DND-41 (cell line): ENCODE measurements at regions not wholly inside any gene's neighbourhood (a gene's known extent, or its start where the extent isn't known, plus 50 kb on each side); places are given as distances from the start of the nearest gene placed in this dataset.

ENCODE experiments used
- ATAC-seq: fragments of 200-7000 bp; cut with Tn5 transposase; 3 replicates; pipeline ENCODE4 v1.9.1; 2021; ENCODE audit warnings: low read depth; ENCODE audit not compliant: insufficient read depth
- DNase-seq: peaks from one replicate; pipeline ENCODE4 v3.0.0-alpha.2; 2020
- H2AFZ ChIP-seq: 2 replicates; pipeline ENCODE4 v1.6.0; 2012; ENCODE audit warnings: low read depth, low read length
- H3K27ac ChIP-seq: 2 replicates; pipeline ENCODE4 v1.5.1; 2012; ENCODE audit warnings: low read length, inconsistent platforms
- H3K27me3 ChIP-seq: fragments of 200-600 bp; sonication (generic); 2 replicates; pipeline ENCODE4 v1.6.0; 2012; ENCODE audit warnings: low read length, mild to moderate bottlenecking, inconsistent platforms; ENCODE audit not compliant: insufficient read depth, poor library complexity
- H3K36me3 ChIP-seq: 2 replicates; pipeline ENCODE4 v1.5.1; 2012; ENCODE audit warnings: low read length, inconsistent platforms; ENCODE audit not compliant: insufficient read depth
- H3K4me1 ChIP-seq: 2 replicates; pipeline ENCODE4 v1.5.1; 2012; ENCODE audit warnings: mild to moderate bottlenecking, low read length; ENCODE audit not compliant: insufficient read depth
- H3K4me2 ChIP-seq: 2 replicates; pipeline ENCODE4 v1.6.0; 2012; ENCODE audit warnings: mild to moderate bottlenecking, moderate library complexity, low read length, inconsistent platforms; ENCODE audit not compliant: insufficient read depth
- H3K4me3 ChIP-seq, 2 experiments: fragments of 200-600 bp in 1 of 2; shearing (Covaris generic) in 1 of 2; 2 replicates each; pipeline ENCODE4 v1.5.1; 2012 to 2016; ENCODE audit warnings: inconsistent platforms in 2 of 2, low read length in 2 of 2, mild to moderate bottlenecking in 2 of 2, low read depth in 1 of 2, moderate library complexity in 1 of 2
- H3K79me2 ChIP-seq: 2 replicates; pipeline ENCODE4 v1.6.0; 2012; ENCODE audit warnings: low read length, inconsistent platforms; ENCODE audit not compliant: insufficient read depth
- H3K9ac ChIP-seq: 2 replicates; pipeline ENCODE4 v1.6.0; 2012; ENCODE audit warnings: low read depth, mild to moderate bottlenecking, inconsistent platforms, low read length, moderate library complexity
- H3K9me3 ChIP-seq: 2 replicates; pipeline ENCODE4 v1.5.1; 2012; ENCODE audit warnings: low read length, moderate library complexity, mild to moderate bottlenecking, inconsistent platforms; ENCODE audit not compliant: insufficient read depth, severe bottlenecking
- H4K20me1 ChIP-seq: 2 replicates; pipeline ENCODE4 v1.6.0; 2012; ENCODE audit warnings: low read length; ENCODE audit not compliant: insufficient read depth
- CTCF ChIP-seq: IDR thresholded peaks from 2 replicates; pipeline ENCODE4 v1.5.1; 2012; ENCODE audit warnings: borderline replicate concordance, low read length, moderate library complexity, mild to moderate bottlenecking; ENCODE audit not compliant: poor library complexity, severe bottlenecking; ENCODE audit errors: extremely low read depth
- EZH2 ChIP-seq: IDR thresholded peaks from 3 replicates; pipeline ENCODE4 v1.6.1; 2012; ENCODE audit warnings: borderline replicate concordance, low read depth, mild to moderate bottlenecking, moderate library complexity, low read length, inconsistent platforms; ENCODE audit not compliant: severe bottlenecking

GRCh38 chr2:16394072-16394985, 271.3 kb downstream of the CYRIA start:
- no peaks in the 10 kb centered on the region for H3K79me2 ChIP-seq
- ATAC-seq, result peak; percentile 48; the same call in 2 of the 3 replicates
- TF ChIP-seq EZH2, result no peak
- TF ChIP-seq CTCF, result no peak
- H3K4me1 ChIP-seq, result no peaks in the 10 kb centered on the region
- no peak overlapping the region for H3K27ac ChIP-seq
- H3K4me3 ChIP-seq, result no peak overlapping the region
- H4K20me1 ChIP-seq, result no peaks in the 10 kb centered on the region; the same call in 1 of the 2 replicates
- H3K36me3 ChIP-seq, result no peaks in the 10 kb centered on the region
- no peak for DNase-seq
- no peak overlapping the region for H3K9ac ChIP-seq
- no peak overlapping the region for H2AFZ ChIP-seq
- no peak overlapping the region for H3K4me2 ChIP-seq
- no peaks in the 10 kb centered on the region for H3K27me3 ChIP-seq
- H3K9me3 ChIP-seq, result no peaks in the 10 kb centered on the region

DNA sequence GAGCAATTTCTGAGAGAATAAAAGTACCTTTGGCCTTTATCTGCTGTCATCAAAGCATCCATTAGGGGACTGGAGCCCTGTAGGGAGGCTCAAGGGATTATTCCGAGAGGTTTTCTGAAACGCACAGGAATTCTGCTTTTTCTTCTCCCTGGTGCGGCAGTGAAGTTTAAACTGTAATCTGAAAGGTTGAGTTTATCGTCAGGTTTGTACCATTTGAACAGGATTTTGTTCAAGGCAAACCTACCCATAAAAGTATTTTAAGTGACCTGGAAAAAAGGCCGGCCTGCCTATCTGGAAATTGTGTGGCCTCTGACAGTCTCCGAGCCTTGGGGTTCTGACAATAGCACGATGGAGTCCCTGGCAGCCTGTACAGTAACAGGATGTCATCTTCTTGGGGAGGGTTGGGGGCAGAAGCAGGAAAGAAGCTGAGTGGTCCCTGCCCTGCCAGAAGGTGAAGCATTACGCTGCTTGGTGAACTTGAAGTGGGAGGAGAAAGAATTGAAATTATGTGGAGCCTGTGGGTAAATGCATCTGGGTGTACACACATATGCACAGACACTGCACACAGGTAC, 272.0 kb downstream of the CYRIA start:
- H2AFZ ChIP-seq, result no peak overlapping the region
- H3K36me3 ChIP-seq, result no peaks in the 10 kb centered on the region
- no peak overlapping the region for H3K27ac ChIP-seq
- no peak overlapping the region for H3K4me3 ChIP-seq
- H4K20me1 ChIP-seq, result no peaks in the 10 kb centered on the region; the same call in 1 of the 2 replicates
- no peak overlapping the region for H3K4me2 ChIP-seq
- DNase-seq, result no peak
- no peaks in the 10 kb centered on the region for H3K27me3 ChIP-seq
- H3K4me1 ChIP-seq, result no peaks in the 10 kb centered on the region
- TF ChIP-seq CTCF, result no peak
- H3K9ac ChIP-seq, result no peak overlapping the region
- H3K9me3 ChIP-seq, result no peaks in the 10 kb centered on the region
- ATAC-seq, result no peak
- H3K79me2 ChIP-seq, result no peaks in the 10 kb centered on the region

DNA sequence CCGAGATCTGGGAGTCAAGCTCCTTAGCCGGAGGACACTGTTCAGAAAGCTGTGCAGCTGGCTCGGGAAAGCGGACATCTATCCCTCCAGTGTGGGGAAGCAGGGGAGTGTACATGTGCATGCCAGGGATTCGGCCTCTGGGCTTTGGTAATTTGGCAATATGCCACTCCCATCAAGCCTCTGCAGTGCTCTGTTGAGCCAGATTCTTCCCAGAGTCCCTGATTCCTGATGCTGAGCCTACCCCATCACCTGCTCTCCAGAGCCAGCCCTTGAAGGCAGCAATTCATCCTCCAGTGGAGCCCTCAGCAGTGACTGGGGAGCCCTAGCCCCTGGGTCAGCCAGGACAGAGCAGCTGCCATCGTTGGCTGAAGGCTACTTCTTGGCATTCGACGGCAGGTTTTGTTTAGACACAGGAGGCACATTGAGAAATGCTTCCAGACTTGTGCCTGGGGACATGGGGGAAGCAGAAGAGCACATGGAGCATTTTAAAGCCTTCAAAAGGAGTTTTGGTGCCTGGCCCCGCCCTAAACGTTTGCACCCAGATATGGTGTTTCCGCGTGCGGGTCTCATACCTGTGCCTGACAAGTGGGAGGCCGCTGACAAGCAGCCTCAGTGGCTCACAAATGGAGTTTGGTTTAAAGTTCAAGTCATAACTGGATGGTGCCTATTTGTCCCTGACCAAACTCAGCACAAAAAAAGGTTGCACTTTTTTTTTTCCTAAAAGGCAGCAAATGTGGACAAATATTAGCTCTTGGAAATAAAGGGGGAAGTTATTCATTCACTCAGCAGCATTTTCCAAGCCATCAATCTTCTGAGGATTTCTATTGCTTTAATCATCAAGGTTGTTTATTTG, 272.8 kb downstream of the CYRIA start:
- Histone ChIP-seq H2AFZ (no peak overlapping the region), H3K4me1 (no peaks in the 10 kb centered on the region), H3K27me3 (no peaks in the 10 kb centered on the region), H3K27ac (no peak overlapping the region), H3K4me2 (no peak overlapping the region), H3K9me3 (no peaks in the 10 kb centered on the region), H3K4me3 (no peak overlapping the region), H3K36me3 (no peaks in the 10 kb centered on the region), H4K20me1 (no peaks in the 10 kb centered on the region; the same call in 1 of the 2 replicates), H3K79me2 (no peaks in the 10 kb centered on the region), H3K9ac (no peak overlapping the region)
- ATAC-seq, result no peak
- TF ChIP-seq CTCF (no peak), EZH2 (no peak)
- no peak for DNase-seq
